ENCODE measurements at regions not wholly inside any gene's neighbourhood (a gene's known extent, or its start where the extent isn't known, plus 50 kb on each side); places are given as distances from the start of the nearest gene placed in this dataset.

- H3K9me3 Mint-ChIP-seq (ENCODE audit: unreplicated experiment): no peaks in the 10 kb centered on the region
- no peaks in the 10 kb centered on the region for H3K4me1 Mint-ChIP-seq (ENCODE audit: low read depth, unreplicated experiment)
- H3K36me3 Mint-ChIP-seq (ENCODE audit: low read depth, unreplicated experiment): no peaks in the 10 kb centered on the region
- no peak overlapping the region for H3K27ac ChIP-seq (ENCODE audit: low read depth, low read length)
- no peaks in the 10 kb centered on the region for H3K4me1 ChIP-seq (ENCODE audit: insufficient read depth, low read length)
- no peak overlapping the region for H3K4me3 ChIP-seq (ENCODE audit: insufficient read depth, low read depth, low read length)
- no peak overlapping the region for H3K4me3 Mint-ChIP-seq (ENCODE audit: unreplicated experiment)
- H3K4me2 ChIP-seq (ENCODE audit: low read length): no peak overlapping the region
- no peak overlapping the region for H3K27ac Mint-ChIP-seq (ENCODE audit: unreplicated experiment)
- H3K9ac ChIP-seq (ENCODE audit: low read length): no peak overlapping the region
- no peaks in the 10 kb centered on the region for H3K79me2 ChIP-seq (ENCODE audit: insufficient read depth, low read length)
- FAIRE-seq (no peak), DNase-seq (ENCODE audit: low read depth) (no peak)
- H3K27me3 Mint-ChIP-seq (ENCODE audit: low read depth, unreplicated experiment): peaks cover 8% of the 10 kb centered on the region
- H2AFZ ChIP-seq (ENCODE audit: low read depth, low read length): no peak overlapping the region
- no peaks in the 10 kb centered on the region for H4K20me1 ChIP-seq (ENCODE audit: insufficient read depth, low read length)
- TF ChIP-seq EZH2 (IDR thresholded peaks at IDR 0.05; ENCODE audit: insufficient read depth, low read length): no peak
- no peak for TF ChIP-seq CTCF (IDR thresholded peaks at IDR 0.05; ENCODE audit: insufficient read depth, low read depth, low read length)
- peaks cover 5% of the 10 kb centered on the region for H3K27me3 ChIP-seq (ENCODE audit: insufficient read depth, low read length)
- H3K36me3 ChIP-seq (ENCODE audit: insufficient read depth, low read length): no peaks in the 10 kb centered on the region
- H3K9me3 ChIP-seq (ENCODE audit: insufficient read depth, low read depth, low read length): no peaks in the 10 kb centered on the region
Measured at GRCh38 chr13:107873926-107874325, 341.4 kb downstream of the LIG4 start.

- Mint-ChIP-seq H3K27ac (ENCODE audit: unreplicated experiment) (no peak overlapping the region), H3K36me3 (ENCODE audit: low read depth, unreplicated experiment) (no peaks in the 10 kb centered on the region), H3K27me3 (ENCODE audit: low read depth, unreplicated experiment) (peaks cover 9% of the 10 kb centered on the region), H3K9me3 (ENCODE audit: unreplicated experiment) (no peaks in the 10 kb centered on the region), H3K4me3 (ENCODE audit: unreplicated experiment) (no peak overlapping the region), H3K4me1 (ENCODE audit: low read depth, unreplicated experiment) (no peaks in the 10 kb centered on the region)
- no peak overlapping the region for H3K27ac ChIP-seq (ENCODE audit: low read depth, low read length)
- no peaks in the 10 kb centered on the region for H3K9me3 ChIP-seq (ENCODE audit: insufficient read depth, low read depth, low read length)
- DNase-seq (ENCODE audit: low read depth) (no peak), FAIRE-seq (no peak)
- no peak overlapping the region for H2AFZ ChIP-seq (ENCODE audit: low read depth, low read length)
- no peak overlapping the region for H3K4me2 ChIP-seq (ENCODE audit: low read length)
- no peaks in the 10 kb centered on the region for H3K79me2 ChIP-seq (ENCODE audit: insufficient read depth, low read length)
- no peak overlapping the region for H3K9ac ChIP-seq (ENCODE audit: low read length)
- no peak for TF ChIP-seq EZH2 (IDR thresholded peaks at IDR 0.05; ENCODE audit: insufficient read depth, low read length)
- no peak for TF ChIP-seq CTCF (IDR thresholded peaks at IDR 0.05; ENCODE audit: insufficient read depth, low read depth, low read length)
- H3K4me1 ChIP-seq (ENCODE audit: insufficient read depth, low read length): peaks cover 5% of the 10 kb centered on the region
- no peak overlapping the region for H3K4me3 ChIP-seq (ENCODE audit: insufficient read depth, low read depth, low read length)
- peaks cover 5% of the 10 kb centered on the region for H3K27me3 ChIP-seq (ENCODE audit: insufficient read depth, low read length)
- H3K36me3 ChIP-seq (ENCODE audit: insufficient read depth, low read length): no peaks in the 10 kb centered on the region
- peaks cover 4% of the 10 kb centered on the region for H4K20me1 ChIP-seq (ENCODE audit: insufficient read depth, low read length)
Measured at GRCh38 chr13:107870400-107870799, 344.9 kb downstream of the LIG4 start.

GRCh38 chr13:107867701-107868661 is 347.4 kb downstream of the LIG4 start:
- peaks cover 15% of the 10 kb centered on the region for H4K20me1 ChIP-seq (ENCODE audit: insufficient read depth, low read length)
- H3K27me3 ChIP-seq (ENCODE audit: insufficient read depth, low read length): peaks cover 8% of the 10 kb centered on the region
- no peaks in the 10 kb centered on the region for H3K36me3 Mint-ChIP-seq (ENCODE audit: low read depth, unreplicated experiment)
- no peaks in the 10 kb centered on the region for H3K9me3 ChIP-seq (ENCODE audit: insufficient read depth, low read depth, low read length)
- H3K27ac ChIP-seq (ENCODE audit: low read depth, low read length): peak overlapping the region; percentile 8
- peaks cover 4% of the 10 kb centered on the region for H3K4me1 Mint-ChIP-seq (ENCODE audit: low read depth, unreplicated experiment)
- peak overlapping the region; percentile 89 for H2AFZ ChIP-seq (ENCODE audit: low read depth, low read length)
- H3K27ac Mint-ChIP-seq (ENCODE audit: unreplicated experiment): no peak overlapping the region
- no peaks in the 10 kb centered on the region for H3K36me3 ChIP-seq (ENCODE audit: insufficient read depth, low read length)
- TF ChIP-seq EZH2 (IDR thresholded peaks at IDR 0.05; ENCODE audit: insufficient read depth, low read length) (no peak), CTCF (IDR thresholded peaks at IDR 0.05; ENCODE audit: insufficient read depth, low read depth, low read length) (peak; percentile 38)
- DNase-seq (ENCODE audit: low read depth): peak; percentile 32
- H3K79me2 ChIP-seq (ENCODE audit: insufficient read depth, low read length): no peaks in the 10 kb centered on the region
- no peak for FAIRE-seq
- H3K9ac ChIP-seq (ENCODE audit: low read length): peak overlapping the region; percentile 77
- H3K4me2 ChIP-seq (ENCODE audit: low read length): peak overlapping the region; percentile 100
- peaks cover 8% of the 10 kb centered on the region for H3K4me1 ChIP-seq (ENCODE audit: insufficient read depth, low read length)
- peaks cover 18% of the 10 kb centered on the region for H3K27me3 Mint-ChIP-seq (ENCODE audit: low read depth, unreplicated experiment)
- peak overlapping the region; percentile 84 for H3K4me3 ChIP-seq (ENCODE audit: insufficient read depth, low read depth, low read length)
- peak overlapping the region; percentile 92 for H3K4me3 Mint-ChIP-seq (ENCODE audit: unreplicated experiment)
- no peaks in the 10 kb centered on the region for H3K9me3 Mint-ChIP-seq (ENCODE audit: unreplicated experiment)

All from astrocyte (in vitro differentiated cells and primary cell).